ENCODE measurements at regions not wholly inside any gene's neighbourhood (a gene's known extent, or its start where the extent isn't known, plus 50 kb on each side); places are given as distances from the start of the nearest gene placed in this dataset.
A peak's percentile ranks its signal among the peaks of the same experiment; 100 is the strongest.

DNA sequence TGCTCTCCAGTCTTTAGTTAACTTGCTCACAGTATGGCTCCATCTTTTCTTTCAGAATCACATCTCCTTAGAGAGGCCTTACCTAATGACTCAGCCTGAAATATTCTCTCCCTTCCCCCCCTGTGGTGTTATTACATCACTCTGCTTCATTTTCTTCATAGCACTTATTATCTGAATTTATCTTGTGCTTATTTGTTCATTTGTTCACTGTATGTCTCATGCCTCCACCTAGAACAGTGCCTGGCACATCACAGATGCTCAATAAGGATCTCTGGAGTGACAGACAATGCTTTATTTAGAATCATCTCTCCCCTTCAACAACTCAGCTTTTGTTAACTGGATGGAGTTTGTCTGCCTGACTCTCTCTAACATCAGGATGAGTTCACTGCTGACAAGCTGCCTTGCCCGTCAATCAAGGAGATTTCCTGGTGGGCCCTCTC lies 96.6 kb upstream of the MAN1A1 start:
- H3K9ac ChIP-seq (ENCODE audit: low read depth in 2 of 2, low read length in 2 of 2): no peak overlapping the region
- no peak overlapping the region for H3K4me3 ChIP-seq
- H3K4me1 ChIP-seq: peaks cover 5% of the 10 kb centered on the region
- TF ChIP-seq, protein P1, sequence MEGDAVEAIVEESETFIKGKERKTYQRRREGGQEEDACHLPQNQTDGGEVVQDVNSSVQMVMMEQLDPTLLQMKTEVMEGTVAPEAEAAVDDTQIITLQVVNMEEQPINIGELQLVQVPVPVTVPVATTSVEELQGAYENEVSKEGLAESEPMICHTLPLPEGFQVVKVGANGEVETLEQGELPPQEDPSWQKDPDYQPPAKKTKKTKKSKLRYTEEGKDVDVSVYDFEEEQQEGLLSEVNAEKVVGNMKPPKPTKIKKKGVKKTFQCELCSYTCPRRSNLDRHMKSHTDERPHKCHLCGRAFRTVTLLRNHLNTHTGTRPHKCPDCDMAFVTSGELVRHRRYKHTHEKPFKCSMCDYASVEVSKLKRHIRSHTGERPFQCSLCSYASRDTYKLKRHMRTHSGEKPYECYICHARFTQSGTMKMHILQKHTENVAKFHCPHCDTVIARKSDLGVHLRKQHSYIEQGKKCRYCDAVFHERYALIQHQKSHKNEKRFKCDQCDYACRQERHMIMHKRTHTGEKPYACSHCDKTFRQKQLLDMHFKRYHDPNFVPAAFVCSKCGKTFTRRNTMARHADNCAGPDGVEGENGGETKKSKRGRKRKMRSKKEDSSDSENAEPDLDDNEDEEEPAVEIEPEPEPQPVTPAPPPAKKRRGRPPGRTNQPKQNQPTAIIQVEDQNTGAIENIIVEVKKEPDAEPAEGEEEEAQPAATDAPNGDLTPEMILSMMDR (IDR thresholded peaks at IDR 0.05): no peak
- no peaks in the 10 kb centered on the region for H3K27me3 ChIP-seq
- no peaks in the 10 kb centered on the region for H3K9me3 ChIP-seq
- H3K27ac ChIP-seq: peak overlapping the region; percentile 1
- intact Hi-C loops (cut with DNase I): no loop called here
- DNase-seq: no peak
- H3K36me3 ChIP-seq: no peaks in the 10 kb centered on the region

DNA sequence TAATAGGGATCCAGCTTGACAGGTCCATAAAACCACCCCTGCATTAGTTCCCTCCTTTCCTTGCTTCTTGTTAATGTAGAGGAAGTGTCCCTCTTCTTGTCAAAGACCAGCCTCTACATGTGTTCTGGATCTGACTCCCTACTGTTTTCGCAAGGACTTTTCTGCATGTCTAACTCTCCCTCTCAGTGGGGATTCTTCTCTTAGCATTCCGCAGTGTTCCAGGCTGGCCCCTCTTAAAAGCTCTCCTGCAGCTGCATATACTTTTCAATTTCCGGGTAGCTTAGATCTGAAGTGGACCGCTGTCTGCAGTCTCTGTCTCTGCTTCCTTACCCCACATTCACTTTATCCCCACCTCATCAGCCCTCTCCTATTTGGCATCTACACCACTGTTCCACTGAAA lies 96.1 kb upstream of the MAN1A1 start:
- Histone ChIP-seq H3K27me3 (no peaks in the 10 kb centered on the region), H3K4me3 (no peak overlapping the region), H3K27ac (no peak overlapping the region), H3K36me3 (no peaks in the 10 kb centered on the region), H3K4me1 (peaks cover 5% of the 10 kb centered on the region), H3K9ac (ENCODE audit: low read depth in 2 of 2, low read length in 2 of 2) (no peak overlapping the region), H3K9me3 (no peaks in the 10 kb centered on the region)
- intact Hi-C loops (cut with DNase I): no loop called here
- DNase-seq: no peak
- TF ChIP-seq, protein P1 (IDR thresholded peaks at IDR 0.05): no peak

DNA sequence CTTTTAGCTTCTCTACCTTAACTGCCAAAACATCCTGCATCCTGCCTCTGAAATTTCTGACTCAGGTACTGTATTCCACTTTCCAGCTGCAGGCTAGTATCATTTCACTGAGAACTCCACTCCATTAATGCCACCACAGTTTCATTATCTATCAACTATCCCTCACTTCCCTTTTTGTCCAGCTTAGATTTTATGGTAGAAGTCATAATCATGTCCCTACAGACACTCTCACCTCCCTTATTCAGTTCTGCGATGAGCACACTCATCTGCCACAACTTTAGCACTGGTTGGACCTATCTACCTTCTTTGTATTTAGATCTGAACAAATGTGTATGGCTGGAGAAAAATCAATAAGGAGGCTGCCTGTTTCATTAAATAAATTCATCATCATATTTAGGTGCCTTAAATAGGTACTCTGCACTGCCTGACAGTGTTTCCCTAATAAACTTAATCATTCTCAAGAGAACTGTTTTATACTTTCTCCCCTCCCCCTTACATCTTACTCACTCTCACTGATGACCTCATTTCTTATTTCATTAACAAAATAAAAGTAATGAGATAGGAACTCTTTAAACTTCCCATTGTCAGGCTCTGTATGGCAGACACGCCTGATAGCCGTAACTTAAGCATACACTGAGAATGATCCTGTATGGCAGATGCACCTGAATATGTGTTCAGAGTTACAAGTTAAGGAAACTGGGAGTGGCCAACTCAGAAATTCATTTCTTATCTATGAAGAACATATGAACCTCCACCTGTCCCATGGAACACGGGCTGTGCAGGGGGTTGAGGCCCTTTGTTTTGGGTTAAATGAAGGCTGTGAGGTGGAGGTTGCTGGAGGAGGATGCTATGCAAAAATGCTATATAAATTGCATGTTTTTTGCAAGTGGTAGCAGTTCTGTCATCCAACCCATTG lies 95.3 kb upstream of the MAN1A1 start:
- H3K36me3 ChIP-seq: no peaks in the 10 kb centered on the region
- H3K27ac ChIP-seq: no peak overlapping the region
- no peak for DNase-seq
- TF ChIP-seq, protein P1 (IDR thresholded peaks at IDR 0.05): no peak
- H3K4me3 ChIP-seq: no peak overlapping the region
- H3K9me3 ChIP-seq: no peaks in the 10 kb centered on the region
- intact Hi-C loops (cut with DNase I): no loop called here
- no peaks in the 10 kb centered on the region for H3K27me3 ChIP-seq
- H3K4me1 ChIP-seq: peaks cover 5% of the 10 kb centered on the region
- no peak overlapping the region for H3K9ac ChIP-seq (ENCODE audit: low read depth in 2 of 2, low read length in 2 of 2)

DNA sequence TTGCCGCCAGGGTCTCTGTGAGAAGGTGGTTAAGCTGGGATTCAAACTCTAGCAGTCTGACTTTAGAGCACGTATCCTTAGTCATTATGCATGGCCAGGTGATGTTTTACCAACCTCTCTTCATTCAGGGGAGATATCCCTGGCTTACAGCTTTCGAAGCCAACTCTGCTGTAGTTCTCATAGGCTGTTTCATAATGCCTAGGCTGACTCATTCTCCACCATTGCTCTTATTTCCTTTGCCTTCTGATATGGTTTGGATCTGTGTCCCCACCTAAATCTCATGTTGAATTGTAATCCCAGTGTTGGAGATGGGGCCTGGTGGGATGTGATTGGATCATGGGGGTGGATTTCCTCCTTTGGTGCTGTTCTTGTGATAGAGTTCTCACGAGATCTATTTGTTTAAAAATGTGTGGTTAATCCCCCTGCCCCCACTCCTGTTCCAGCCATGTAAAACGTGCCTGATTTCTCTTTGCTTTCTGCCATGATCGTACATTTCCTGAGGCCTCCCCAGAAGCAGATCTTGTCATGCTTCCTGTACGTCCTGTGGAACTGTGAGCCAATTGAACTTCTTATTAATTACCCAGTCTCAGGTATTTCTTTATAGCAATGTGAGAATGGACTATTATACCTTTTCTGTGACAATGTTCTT lies 94.6 kb upstream of the MAN1A1 start:
- DNase-seq: no peak
- H3K36me3 ChIP-seq: no peaks in the 10 kb centered on the region
- no peak overlapping the region for H3K27ac ChIP-seq
- H3K4me1 ChIP-seq: peaks cover 5% of the 10 kb centered on the region
- H3K27me3 ChIP-seq: no peaks in the 10 kb centered on the region
- no peak overlapping the region for H3K4me3 ChIP-seq
- intact Hi-C loops (cut with DNase I): no loop called here
- TF ChIP-seq, protein P1 (IDR thresholded peaks at IDR 0.05): no peak
- H3K9ac ChIP-seq (ENCODE audit: low read depth in 2 of 2, low read length in 2 of 2): no peak overlapping the region
- H3K9me3 ChIP-seq: no peaks in the 10 kb centered on the region

DNA sequence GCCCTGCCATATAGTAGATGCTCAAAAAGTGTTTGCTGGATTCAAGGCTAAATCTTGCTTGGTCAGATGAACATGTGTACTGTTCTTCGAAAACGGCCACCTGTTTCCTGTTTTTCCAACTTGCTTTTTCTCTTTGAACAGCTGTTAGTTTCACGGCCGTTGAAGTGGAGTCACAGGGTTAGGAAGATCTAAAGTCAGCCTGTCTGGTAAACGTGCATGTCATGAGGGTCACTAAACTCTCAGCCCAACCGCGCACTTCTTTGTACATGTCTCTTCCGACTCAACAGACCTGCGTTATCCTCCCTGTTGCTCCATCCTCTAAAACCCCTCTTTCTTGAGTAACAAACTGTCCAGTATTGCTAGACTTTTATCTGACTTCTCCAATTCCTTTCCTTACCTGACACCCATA lies 93.2 kb upstream of the MAN1A1 start:
- H3K27ac ChIP-seq: no peak overlapping the region
- peaks cover 5% of the 10 kb centered on the region for H3K4me1 ChIP-seq
- no peak overlapping the region for H3K9ac ChIP-seq (ENCODE audit: low read depth in 2 of 2, low read length in 2 of 2)
- intact Hi-C loops (cut with DNase I): no loop called here
- H3K4me3 ChIP-seq: no peak overlapping the region
- H3K36me3 ChIP-seq: no peaks in the 10 kb centered on the region
- H3K9me3 ChIP-seq: no peaks in the 10 kb centered on the region
- no peaks in the 10 kb centered on the region for H3K27me3 ChIP-seq
- DNase-seq: no peak
- TF ChIP-seq, protein P1 (IDR thresholded peaks at IDR 0.05): no peak

All from colonic mucosa (tissue), 4 donors.